ENCODE measurements at regions not wholly inside any gene's neighbourhood (a gene's known extent, or its start where the extent isn't known, plus 50 kb on each side); places are given as distances from the start of the nearest gene placed in this dataset.
A peak's percentile ranks its signal among the peaks of the same experiment; 100 is the strongest.

DNA sequence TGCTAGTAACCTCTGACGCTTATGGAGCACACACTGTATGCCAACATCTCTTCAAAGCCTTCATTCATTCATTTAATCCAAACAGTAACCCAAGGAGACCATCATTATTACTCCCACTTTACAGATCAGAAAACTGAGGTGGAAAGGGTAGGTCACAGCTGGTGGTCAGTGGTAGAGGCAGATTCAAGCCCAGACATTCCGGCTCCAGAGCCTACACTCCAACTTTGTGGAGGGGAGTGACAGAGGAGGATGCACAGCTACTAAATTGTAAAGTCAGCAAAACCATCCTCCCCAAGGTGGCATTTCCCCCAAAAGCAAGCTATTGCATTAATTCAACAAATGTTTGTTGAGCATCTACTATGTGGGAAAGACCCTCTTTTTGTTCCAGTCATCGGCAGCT is 110.5 kb upstream of the CPEB4 start:
- Histone ChIP-seq H3K4ac (replicated peaks; ENCODE audit: insufficient read length, low read depth, low read length) (no peak overlapping the region), H3K23ac (ENCODE audit: insufficient read length) (no peak overlapping the region), H2BK120ac (replicated peaks; ENCODE audit: low read depth, low read length) (no peak overlapping the region), H2BK15ac (ENCODE audit: low read length) (no peak overlapping the region), H3K9ac (replicated peaks in 1 of 4; ENCODE audit: extremely low read depth in 1 of 4, low read depth in 3 of 4, low read length in 3 of 4) (no peak overlapping the region), H2BK5ac (ENCODE audit: low read depth, low read length) (no peak overlapping the region), H2AFZ (ENCODE audit: low read length) (no peak overlapping the region), H3K27ac (ENCODE audit: low read depth, low read length) (no peak overlapping the region), H3K9me3 (ENCODE audit: insufficient read depth in 2 of 2, low read depth in 1 of 2, low read length in 1 of 2) (no peaks in the 10 kb centered on the region), H3K36me3 (ENCODE audit: control insufficient read depth in 2 of 4, insufficient read depth in 4 of 4, low read length in 3 of 4) (no peaks in the 10 kb centered on the region), H3K14ac (ENCODE audit: insufficient read length) (no peak overlapping the region), H4K5ac (ENCODE audit: insufficient read length, low read depth, low read length) (no peak overlapping the region), H3K18ac (ENCODE audit: extremely low read depth, low read length) (no peak overlapping the region), H3K27me3 (replicated peaks in 1 of 4; ENCODE audit: control insufficient read depth in 3 of 4, extremely low read depth in 1 of 4, insufficient read depth in 3 of 4, low read length in 3 of 4) (peaks cover 0 to 2% (median 0%) of the 10 kb centered on the region in 4 experiments; a peak in 3 of 7 replicates), H3K56ac (replicated peaks; ENCODE audit: insufficient read length, low read depth, low read length) (no peak overlapping the region), H2BK20ac (ENCODE audit: low read length) (no peak overlapping the region), H2BK12ac (ENCODE audit: low read depth, low read length) (peak overlapping the region; percentile 60; the same call in 1 of the 2 replicates), H3K4me2 (ENCODE audit: insufficient read depth in 1 of 2, low read depth in 2 of 2, low read length in 2 of 2) (no peak overlapping the region), H2AK5ac (ENCODE audit: low read depth, low read length) (peak overlapping the region; percentile 75; the same call in 1 of the 2 replicates), H3K23me2 (ENCODE audit: low read depth, low read length) (no peaks in the 10 kb centered on the region), H3K79me2 (ENCODE audit: control insufficient read depth in 1 of 2, insufficient read depth in 2 of 2, low read length in 2 of 2) (no peaks in the 10 kb centered on the region), H4K91ac (replicated peaks; ENCODE audit: insufficient read length, low read length) (no peak overlapping the region), H3K4me3 (ENCODE audit: extremely low read depth in 1 of 4, insufficient read depth in 2 of 4, low read depth in 3 of 4, low read length in 4 of 4) (no peak overlapping the region), H3K79me1 (ENCODE audit: low read depth, low read length) (no peaks in the 10 kb centered on the region), H4K20me1 (replicated peaks in 1 of 2; ENCODE audit: control insufficient read depth in 1 of 2, insufficient read depth in 2 of 2, low read length in 2 of 2) (no peaks in the 10 kb centered on the region), H4K8ac (ENCODE audit: extremely low read depth, insufficient read depth, low read length) (no peak overlapping the region), H3K4me1 (replicated peaks in 1 of 4; ENCODE audit: control insufficient read depth in 3 of 4, insufficient read depth in 4 of 4, low read length in 3 of 4) (peaks cover 0 to 1% (median 0%) of the 10 kb centered on the region in 4 experiments; a peak in 5 of 7 replicates)
- POLR2A ChIA-PET (ENCODE audit: partially characterized antibody): no interaction called here
- FAIRE-seq (no peak), DNase-seq (ENCODE audit: low read depth in 1 of 2, low spot score in 2 of 2) (no peak)
- CTCF ChIA-PET (ENCODE audit: partially characterized antibody): interaction anchor here (0.8 to 1.4 kb wide), 3 partner anchors 9 to 148 kb away, joined by 3 to 4 read pairs (median 3); no protein-coding TSS in a partner anchor
- WGBS, 2 experiments (ENCODE audit: extremely low coverage in 1 of 2, insufficient coverage in 1 of 2, insufficient read length in 1 of 2, insufficient replicate concordance in 2 of 2, low coverage in 1 of 2, low lambda C conversion rate in 2 of 2, missing lambda C conversion rate in 1 of 2): 90% methylated on average over 3 of the region's 3 CpGs; no CpG with 5 or more reads in 1 of the 2 experiments
- TF ChIP-seq ZNF274 (IDR thresholded peaks at IDR 0.05; ENCODE audit: borderline replicate concordance, extremely low read depth, low read length): no peak
- 0 out of 2 replicates have a peak, but pooled peaks have one; percentile 12 for TF ChIP-seq KDM1A (IDR thresholded peaks at IDR 0.05; ENCODE audit: borderline replicate concordance, low read length)
- TF ChIP-seq HDAC6 (IDR thresholded peaks at IDR 0.05; ENCODE audit: low read depth, low read length): no peak
- TF ChIP-seq SP4 (IDR thresholded peaks at IDR 0.05; ENCODE audit: low read length): no peak
